ENCODE measurements at regions not wholly inside any gene's neighbourhood (a gene's known extent, or its start where the extent isn't known, plus 50 kb on each side); places are given as distances from the start of the nearest gene placed in this dataset.

- WGBS, 3 donors: 75 to 83% (median 79%) methylated on average over 8 of the region's 8 CpGs
- H3K27me3 ChIP-seq (ENCODE audit: insufficient read depth in 3 of 3, low read length in 2 of 3): no peaks in the 10 kb centered on the region
- no peak overlapping the region for H3K27ac ChIP-seq
- no peak overlapping the region for H3K4me3 ChIP-seq
- DNase-seq (no peak), ATAC-seq (no peak)
- H3K4me1 ChIP-seq: no peaks in the 10 kb centered on the region
- intact Hi-C loops (cut with DNase I): no loop called here
- TF ChIP-seq, protein P1, sequence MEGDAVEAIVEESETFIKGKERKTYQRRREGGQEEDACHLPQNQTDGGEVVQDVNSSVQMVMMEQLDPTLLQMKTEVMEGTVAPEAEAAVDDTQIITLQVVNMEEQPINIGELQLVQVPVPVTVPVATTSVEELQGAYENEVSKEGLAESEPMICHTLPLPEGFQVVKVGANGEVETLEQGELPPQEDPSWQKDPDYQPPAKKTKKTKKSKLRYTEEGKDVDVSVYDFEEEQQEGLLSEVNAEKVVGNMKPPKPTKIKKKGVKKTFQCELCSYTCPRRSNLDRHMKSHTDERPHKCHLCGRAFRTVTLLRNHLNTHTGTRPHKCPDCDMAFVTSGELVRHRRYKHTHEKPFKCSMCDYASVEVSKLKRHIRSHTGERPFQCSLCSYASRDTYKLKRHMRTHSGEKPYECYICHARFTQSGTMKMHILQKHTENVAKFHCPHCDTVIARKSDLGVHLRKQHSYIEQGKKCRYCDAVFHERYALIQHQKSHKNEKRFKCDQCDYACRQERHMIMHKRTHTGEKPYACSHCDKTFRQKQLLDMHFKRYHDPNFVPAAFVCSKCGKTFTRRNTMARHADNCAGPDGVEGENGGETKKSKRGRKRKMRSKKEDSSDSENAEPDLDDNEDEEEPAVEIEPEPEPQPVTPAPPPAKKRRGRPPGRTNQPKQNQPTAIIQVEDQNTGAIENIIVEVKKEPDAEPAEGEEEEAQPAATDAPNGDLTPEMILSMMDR (IDR thresholded peaks at IDR 0.05): no peak
- no peaks in the 10 kb centered on the region for H3K9me3 ChIP-seq
- no peaks in the 10 kb centered on the region for H3K36me3 ChIP-seq (ENCODE audit: insufficient read depth in 1 of 2, low read depth in 1 of 2)
These were observed 458.8 kb downstream of the METTL4 start for GRCh38 chr18:2112435-2113045.

DNA sequence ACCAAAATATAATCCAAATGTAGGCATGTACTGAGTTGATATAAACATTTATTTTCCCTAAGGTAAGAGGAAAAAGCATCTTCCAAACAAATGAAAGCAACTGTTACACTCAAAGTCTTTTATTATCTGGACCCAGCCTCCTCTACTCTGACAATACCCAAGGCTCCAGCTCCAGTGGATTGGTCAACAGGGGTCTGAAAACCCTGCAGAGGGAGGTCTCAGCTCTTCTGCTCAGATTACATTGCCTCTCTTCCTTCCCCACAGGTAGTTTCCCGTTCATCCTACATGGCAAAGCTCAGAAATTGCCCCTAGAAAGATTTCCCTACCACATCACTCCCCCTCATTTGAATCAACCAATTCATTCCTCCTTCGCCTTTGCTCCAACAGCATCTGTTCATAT, 457.0 kb downstream of the METTL4 start:
- Histone ChIP-seq H3K36me3 (ENCODE audit: insufficient read depth in 1 of 2, low read depth in 1 of 2) (no peaks in the 10 kb centered on the region), H3K27me3 (ENCODE audit: insufficient read depth in 3 of 3, low read length in 2 of 3) (no peaks in the 10 kb centered on the region), H3K9me3 (no peaks in the 10 kb centered on the region), H3K4me1 (no peaks in the 10 kb centered on the region), H3K27ac (no peak overlapping the region), H3K4me3 (no peak overlapping the region)
- intact Hi-C loops (cut with DNase I): no loop called here
- TF ChIP-seq, protein P1 (IDR thresholded peaks at IDR 0.05): no peak
- DNase-seq (no peak), ATAC-seq (no peak)
- WGBS, 3 donors: 31 to 38% (median 33%) methylated on average over 2 of the region's 2 CpGs

- H3K9me3 ChIP-seq: no peaks in the 10 kb centered on the region
- no peaks in the 10 kb centered on the region for H3K27me3 ChIP-seq (ENCODE audit: insufficient read depth in 3 of 3, low read length in 2 of 3)
- H3K4me1 ChIP-seq: no peaks in the 10 kb centered on the region
- 53 to 68% (median 67%) methylated on average over 4 of the region's 4 CpGs for WGBS, 3 donors
- no peak overlapping the region for H3K4me3 ChIP-seq
- intact Hi-C loops (cut with DNase I): no loop called here
- H3K27ac ChIP-seq: no peak overlapping the region
- H3K36me3 ChIP-seq (ENCODE audit: insufficient read depth in 1 of 2, low read depth in 1 of 2): no peaks in the 10 kb centered on the region
- DNase-seq (no peak), ATAC-seq (no peak)
- TF ChIP-seq, protein P1 (IDR thresholded peaks at IDR 0.05): no peak
These were observed 456.5 kb downstream of the METTL4 start for GRCh38 chr18:2114765-2115164.

- intact Hi-C loops (cut with DNase I): no loop called here
- TF ChIP-seq, protein P1 (IDR thresholded peaks at IDR 0.05): no peak
- Histone ChIP-seq H3K4me1 (no peaks in the 10 kb centered on the region), H3K27me3 (ENCODE audit: insufficient read depth in 3 of 3, low read length in 2 of 3) (no peaks in the 10 kb centered on the region), H3K27ac (no peak overlapping the region), H3K36me3 (ENCODE audit: insufficient read depth in 1 of 2, low read depth in 1 of 2) (no peaks in the 10 kb centered on the region), H3K4me3 (no peak overlapping the region), H3K9me3 (no peaks in the 10 kb centered on the region)
- ATAC-seq (no peak), DNase-seq (no peak)
- 44 to 60% (median 51%) methylated on average over 3 of the region's 3 CpGs for WGBS, 3 donors
These were observed 450.1 kb downstream of the METTL4 start for GRCh38 chr18:2121224-2121623.

GRCh38 chr18:2123077-2123476, 448.2 kb downstream of the METTL4 start:
- intact Hi-C loops (cut with DNase I): no loop called here
- Histone ChIP-seq H3K27ac (no peak overlapping the region), H3K27me3 (ENCODE audit: insufficient read depth in 3 of 3, low read length in 2 of 3) (no peaks in the 10 kb centered on the region), H3K9me3 (no peaks in the 10 kb centered on the region), H3K4me3 (no peak overlapping the region), H3K36me3 (ENCODE audit: insufficient read depth in 1 of 2, low read depth in 1 of 2) (no peaks in the 10 kb centered on the region), H3K4me1 (no peaks in the 10 kb centered on the region)
- TF ChIP-seq, protein P1 (IDR thresholded peaks at IDR 0.05): no peak
- 86 to 91% (median 89%) methylated on average over 2 of the region's 2 CpGs for WGBS, 3 donors
- DNase-seq (no peak), ATAC-seq (no peak)
